ENCODE measurements at regions not wholly inside any gene's neighbourhood (a gene's known extent, or its start where the extent isn't known, plus 50 kb on each side); places are given as distances from the start of the nearest gene placed in this dataset.
A peak's percentile ranks its signal among the peaks of the same experiment; 100 is the strongest.

GRCh38 chrX:115892787-115893671 is 277.5 kb upstream of the AGTR2 start (continued):
- TF ChIP-seq ZNF337 (CRISPR knock-in tag; IDR thresholded peaks at IDR 0.05; ENCODE audit: borderline replicate concordance, low read depth) (no peak), ZNF281 (CRISPR knock-in tag; IDR thresholded peaks at IDR 0.05; ENCODE audit: borderline replicate concordance) (peak; percentile 86), ZNF501 (CRISPR knock-in tag; IDR thresholded peaks at IDR 0.05) (peak; percentile 35; the same call in 1 of the 2 replicates), AGO2 (optimal IDR thresholded peaks at IDR 0.05; ENCODE audit: low read depth, low read length) (no peak), NFKB2 (CRISPR knock-in tag; IDR thresholded peaks at IDR 0.05; ENCODE audit: borderline replicate concordance) (no peak), ATF2 (CRISPR knock-in tag; IDR thresholded peaks at IDR 0.05) (peak; percentile 20; the same call in 1 of the 2 replicates), GTF2F1 (IDR thresholded peaks at IDR 0.05; ENCODE audit: low read length) (no peak), POLR2G (IDR thresholded peaks at IDR 0.05; ENCODE audit: low read depth, low read length) (0 out of 2 replicates have a peak, but pooled peaks have one; percentile 33), TARDBP (CRISPR knock-in tag; IDR thresholded peaks at IDR 0.05) (peak; percentile 55; the same call in 1 of the 2 replicates), ZFP37 (CRISPR knock-in tag; IDR thresholded peaks at IDR 0.05; ENCODE audit: borderline replicate concordance) (no peak), FOXM1 (CRISPR knock-in tag; IDR thresholded peaks at IDR 0.05) (no peak), JUND (CRISPR knock-in tag; IDR thresholded peaks at IDR 0.05) (no peak), HHEX (CRISPR knock-in tag; IDR thresholded peaks at IDR 0.05) (no peak), PRDM4 (CRISPR knock-in tag; IDR thresholded peaks at IDR 0.05; ENCODE audit: borderline replicate concordance) (no peak), ZNF282 (IDR thresholded peaks at IDR 0.05; ENCODE audit: partially characterized antibody) (no peak), ZNF530 (CRISPR knock-in tag; IDR thresholded peaks at IDR 0.05; ENCODE audit: low read depth) (no peak), FOXP4 (CRISPR knock-in tag; IDR thresholded peaks at IDR 0.05) (peak; percentile 45; the same call in 1 of the 2 replicates), RNF2 (conservative IDR thresholded peaks at IDR 0.05; ENCODE audit: low read depth) (no peak), ZNF124 (CRISPR knock-in tag; IDR thresholded peaks at IDR 0.05) (no peak), TEAD2 (CRISPR knock-in tag; IDR thresholded peaks at IDR 0.05) (no peak), NR0B2 (CRISPR knock-in tag; IDR thresholded peaks at IDR 0.05) (no peak)
